HG03066 (cell line): ENCODE measurements at regions not wholly inside any gene's neighbourhood (a gene's known extent, or its start where the extent isn't known, plus 50 kb on each side); places are given as distances from the start of the nearest gene placed in this dataset.

ENCODE experiments used
- ATAC-seq: cut with Tn5 transposase; IDR thresholded peaks from one replicate; pipeline ENCODE4 v1.9.1; 2021; ENCODE audit warnings: low read depth; ENCODE audit not compliant: unreplicated experiment

DNA sequence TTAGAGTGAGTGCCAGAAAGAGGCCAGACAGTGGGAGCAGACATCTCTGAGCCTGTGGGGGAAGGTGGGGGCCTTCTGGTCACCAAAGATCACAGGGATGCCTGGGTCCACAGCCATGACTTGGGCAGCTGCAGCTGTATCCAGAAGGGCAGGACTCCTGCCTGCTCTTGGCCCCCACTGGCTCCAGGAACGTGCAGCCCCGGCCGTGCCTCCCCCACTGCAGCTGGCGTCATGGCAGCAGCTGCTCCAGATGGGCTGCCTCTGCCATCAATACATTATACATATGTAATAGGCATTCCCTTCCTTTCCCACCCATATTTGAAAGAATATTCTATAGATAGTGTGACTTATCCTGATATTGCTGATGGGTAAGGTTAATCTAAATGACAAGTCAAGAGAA is 195.5 kb upstream of the SNX19 start:
- ATAC-seq: no peak

DNA sequence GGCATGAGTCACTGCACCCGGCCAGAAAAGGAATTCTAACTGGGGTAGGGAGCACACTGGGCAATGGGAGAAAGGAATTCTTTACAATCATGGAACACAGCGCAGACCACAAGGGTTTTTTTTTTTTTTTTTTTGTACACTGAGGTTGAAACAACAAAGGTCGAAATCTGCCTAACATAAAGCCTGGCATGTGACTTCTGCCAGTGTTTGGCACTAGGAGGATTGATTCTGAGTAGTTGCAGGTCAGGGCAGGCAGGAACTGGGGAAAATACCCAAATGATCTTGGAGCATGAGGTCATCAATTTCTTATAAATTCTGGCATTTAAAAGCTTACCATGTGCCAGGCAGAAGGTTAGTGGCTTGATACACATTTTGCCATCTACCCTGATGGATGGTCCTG is 202.0 kb upstream of the SNX19 start:
- no peak for ATAC-seq

DNA sequence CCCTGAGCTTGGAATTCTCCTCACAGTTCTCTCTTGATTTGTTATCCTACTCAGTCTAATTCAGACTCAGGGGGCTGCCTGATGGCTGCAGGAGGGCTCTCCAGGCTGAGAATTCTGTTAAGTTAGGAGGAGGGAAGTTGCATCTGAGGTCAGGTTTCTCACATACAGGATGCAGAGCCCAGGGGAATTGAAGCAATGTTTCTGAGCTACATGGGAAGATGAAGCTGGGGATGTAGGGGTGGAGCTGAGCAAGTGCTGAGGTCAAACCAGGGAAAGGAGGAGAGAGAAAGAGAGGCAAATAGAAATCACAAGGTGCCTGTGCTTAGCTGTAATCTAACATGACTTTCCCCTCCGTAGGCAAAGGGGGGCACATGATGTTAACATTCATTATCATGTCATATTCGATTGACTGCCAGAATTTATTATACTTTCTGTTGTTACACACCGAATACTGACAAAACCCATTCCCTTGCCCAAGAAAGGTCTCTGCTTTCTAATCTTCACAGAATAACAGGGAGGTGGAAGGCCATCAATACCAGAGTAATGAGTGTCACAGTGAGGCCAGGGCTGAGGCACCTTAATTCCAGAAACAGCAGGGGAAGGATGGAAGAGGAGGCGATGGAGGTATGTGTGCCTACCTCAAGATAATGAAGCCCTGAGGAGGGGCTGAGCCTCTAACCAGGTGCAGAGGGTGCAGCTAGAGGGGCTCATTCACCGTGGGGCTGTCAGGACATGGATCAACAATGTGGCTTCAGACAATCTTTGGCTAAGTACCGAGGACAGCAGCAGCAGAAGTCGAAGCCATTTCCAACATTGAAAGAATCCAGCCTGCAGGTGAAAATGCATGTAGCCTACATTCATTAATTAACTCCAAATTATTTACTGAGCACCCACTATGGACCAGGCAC is 205.4 kb upstream of the SNX19 start:
- no peak for ATAC-seq

DNA sequence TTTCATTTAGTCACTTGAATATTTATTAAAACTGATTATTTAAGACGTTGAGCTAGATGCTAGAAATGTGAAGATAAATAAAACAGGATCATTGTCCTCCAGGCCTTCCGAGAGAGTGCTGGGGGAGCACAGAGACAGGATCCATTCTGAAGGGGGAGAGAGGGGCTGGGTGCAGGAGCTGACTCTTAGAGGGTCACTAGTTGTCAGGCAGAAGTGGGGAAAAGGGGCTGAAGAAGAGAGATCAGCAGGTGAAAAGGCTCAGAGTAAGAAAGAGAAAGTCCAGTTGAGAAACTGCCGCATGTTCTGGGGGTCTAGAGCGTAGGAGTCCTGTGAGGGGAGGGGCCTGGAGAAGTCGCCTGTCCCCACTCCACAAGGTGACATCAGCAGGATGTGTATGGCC is 206.2 kb upstream of the SNX19 start:
- ATAC-seq: no peak

DNA sequence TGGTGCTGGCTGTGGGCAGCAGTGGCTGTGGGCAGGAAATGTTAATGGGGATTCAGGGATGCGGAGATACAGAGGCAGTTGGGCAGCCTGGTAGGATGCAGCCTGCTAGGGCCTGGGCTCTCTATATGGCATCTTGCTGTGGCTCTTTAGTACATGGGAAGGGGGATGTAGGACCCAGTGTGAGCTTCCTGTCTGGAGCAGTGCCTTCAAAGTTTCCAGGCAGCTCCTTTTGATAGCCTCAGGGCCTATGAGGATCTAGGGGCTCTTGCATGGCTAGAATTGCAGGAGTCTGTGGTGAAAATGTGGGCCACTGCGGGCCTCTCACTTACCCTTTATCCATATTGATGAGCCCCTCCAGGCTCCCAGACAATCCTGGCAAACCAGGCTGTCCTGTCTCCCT is 213.2 kb upstream of the SNX19 start:
- no peak for ATAC-seq

DNA sequence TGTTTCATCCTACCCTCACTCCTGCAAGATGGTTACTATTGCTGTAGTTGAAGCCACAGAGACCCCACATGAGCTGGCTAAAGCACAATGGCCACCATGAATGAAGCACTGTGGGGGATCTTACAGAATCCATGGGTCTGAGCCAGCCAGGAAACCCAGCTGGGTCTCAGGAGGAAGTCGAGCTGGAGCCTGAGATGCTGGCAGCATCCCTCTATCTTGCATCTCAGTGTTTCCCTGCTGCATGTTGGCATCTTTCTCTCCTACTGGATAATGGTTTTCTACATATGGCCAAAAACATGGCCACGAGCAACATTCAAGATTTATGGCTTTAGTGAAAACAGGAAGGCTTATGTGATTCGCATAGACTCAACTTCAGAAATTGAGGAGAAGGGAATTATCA is 219.3 kb upstream of the SNX19 start:
- ATAC-seq: no peak

DNA sequence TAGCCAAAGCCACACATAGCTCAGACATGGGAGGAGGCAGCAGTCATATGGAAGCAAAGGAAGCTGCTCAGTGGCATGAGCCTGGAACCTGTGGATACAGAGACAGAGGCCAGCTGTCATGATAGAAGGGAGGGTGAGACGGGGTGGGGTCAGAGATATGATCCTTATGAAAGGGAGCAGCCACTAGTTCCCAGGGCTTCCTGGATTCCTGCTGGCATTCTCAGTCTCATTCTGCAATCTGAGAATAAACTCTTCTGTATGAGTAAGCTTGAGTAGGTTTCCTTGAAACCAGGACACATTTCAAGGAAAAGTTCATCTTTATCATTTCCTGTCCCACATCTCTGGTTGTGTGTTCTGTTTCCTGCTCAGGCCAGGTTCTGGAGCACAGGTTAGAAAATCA is 220.2 kb upstream of the SNX19 start:
- no peak for ATAC-seq

DNA sequence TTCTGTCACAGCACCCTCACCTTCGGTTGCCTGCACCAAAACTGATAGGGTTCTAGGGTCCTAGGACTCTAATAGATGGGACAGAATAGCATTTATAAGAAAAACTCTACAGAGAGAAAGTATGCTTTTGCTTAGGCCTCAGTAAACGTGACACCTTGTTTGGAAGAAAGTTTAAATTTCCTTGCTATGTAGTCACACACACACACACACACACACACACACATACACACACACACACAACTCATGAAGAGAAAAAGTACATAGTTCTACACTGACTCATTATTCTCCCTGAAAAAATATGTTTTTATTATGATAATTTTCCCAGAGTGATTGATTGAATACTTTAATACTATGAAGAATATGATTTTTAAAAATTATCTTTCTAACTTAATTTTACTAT is 220.8 kb upstream of the SNX19 start:
- no peak for ATAC-seq

DNA sequence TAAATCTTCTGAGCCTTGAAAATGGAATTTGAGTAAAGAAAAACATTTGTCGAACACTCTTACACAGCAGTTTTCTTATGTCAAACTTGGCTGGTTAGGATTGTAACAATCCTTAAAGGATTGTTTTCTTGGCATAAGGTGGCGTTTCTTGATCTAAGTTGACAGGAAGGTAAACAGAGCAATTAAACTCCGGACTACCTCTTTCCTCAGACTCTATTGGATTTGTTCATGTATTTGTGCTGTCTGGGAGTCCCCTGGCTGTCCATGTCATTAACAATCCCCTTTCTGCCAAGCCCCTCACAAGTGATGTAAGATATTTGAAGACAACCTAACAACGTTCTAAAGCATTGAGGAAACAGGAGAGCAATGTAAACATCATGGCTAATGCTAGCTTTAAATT is 222.5 kb upstream of the SNX19 start:
- no peak for ATAC-seq

DNA sequence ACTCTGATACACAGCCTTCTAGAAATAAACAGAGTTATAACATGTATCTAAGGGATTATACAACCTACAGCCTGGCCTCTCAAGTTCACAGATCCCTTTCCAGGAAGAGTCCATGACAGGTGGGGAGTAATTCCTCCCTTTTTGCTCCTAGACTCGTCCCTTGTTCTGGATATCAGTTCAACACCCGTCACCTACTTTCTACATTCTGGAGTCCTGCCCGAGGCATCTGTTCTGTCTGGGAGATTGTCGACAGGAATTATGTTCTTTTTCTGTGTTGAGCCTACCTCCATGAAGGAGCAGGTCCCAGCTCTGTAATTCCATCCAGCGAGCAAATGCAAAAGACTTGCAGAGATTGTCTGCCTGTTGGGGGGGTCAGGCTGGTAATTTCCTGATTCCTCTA is 224.6 kb upstream of the NTM start:
- no peak for ATAC-seq

DNA sequence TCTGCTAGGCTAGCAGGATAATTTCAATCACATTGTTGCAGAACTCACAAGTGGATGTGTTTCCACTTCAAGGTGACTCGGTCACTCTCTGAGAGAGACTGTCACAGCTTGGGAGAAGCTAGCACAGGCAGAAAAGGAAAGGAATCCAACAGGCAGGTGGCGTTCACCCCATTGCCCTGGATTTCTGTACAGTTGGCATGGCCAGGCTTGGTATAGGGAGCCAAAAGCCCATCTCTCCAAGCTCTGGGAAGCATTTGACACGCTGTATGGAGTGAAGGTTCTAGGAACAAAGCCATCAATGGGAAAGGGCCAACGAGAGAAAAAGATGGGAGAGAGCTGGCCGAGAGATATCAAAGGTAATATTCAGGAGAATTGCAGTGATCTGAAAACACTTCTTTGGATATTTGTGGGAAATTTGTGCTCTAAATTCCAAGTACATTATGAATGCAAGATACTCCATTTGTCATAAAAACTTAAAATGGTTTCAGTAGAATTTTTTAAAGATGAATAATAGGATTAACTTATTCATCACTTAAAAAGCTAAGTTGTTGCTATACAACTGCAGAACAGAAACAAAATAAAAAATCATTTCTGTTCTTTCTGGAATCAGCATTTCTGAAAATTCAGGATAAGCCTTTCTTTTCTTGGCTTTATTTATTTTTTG is 223.5 kb upstream of the NTM start:
- no peak for ATAC-seq

DNA sequence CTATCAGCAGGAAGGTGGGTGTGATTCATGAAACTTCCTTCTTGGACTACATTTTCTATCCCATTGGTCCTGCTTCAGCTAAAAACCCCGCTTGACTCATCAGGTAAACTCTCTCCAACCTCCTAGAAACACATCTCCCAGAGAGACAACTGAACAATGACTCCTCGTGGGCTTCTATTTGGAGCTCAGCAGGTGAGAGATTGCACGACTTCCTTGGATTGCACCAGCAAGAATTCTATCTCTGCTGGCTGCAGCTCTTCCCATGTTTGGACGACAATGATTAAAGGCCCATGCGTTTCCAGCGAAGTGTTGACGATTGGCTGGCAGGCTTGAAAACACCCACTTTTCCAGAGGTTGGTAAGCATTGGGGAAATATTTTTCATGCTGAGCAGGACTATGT is 216.1 kb upstream of the NTM start:
- ATAC-seq: no peak

DNA sequence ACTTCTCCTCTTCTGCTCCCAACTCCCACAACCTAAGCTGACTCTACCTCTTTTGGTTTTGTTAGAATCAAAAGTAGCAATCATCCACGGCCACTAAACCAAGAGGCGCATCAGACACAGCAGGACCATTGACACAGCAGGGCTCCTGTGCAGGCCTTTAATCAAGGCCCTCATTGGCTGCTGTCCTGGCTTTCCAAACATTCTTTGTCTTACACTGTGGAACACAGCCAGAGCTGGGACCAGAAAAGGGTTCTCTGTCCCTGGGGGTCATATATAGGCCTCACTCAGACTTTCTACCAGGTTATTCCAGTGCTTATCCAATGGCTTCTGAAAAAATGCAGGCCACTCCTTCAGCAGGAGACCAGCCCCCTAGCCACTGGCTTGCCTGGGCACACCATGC is 212.7 kb upstream of the NTM start:
- no peak for ATAC-seq

DNA sequence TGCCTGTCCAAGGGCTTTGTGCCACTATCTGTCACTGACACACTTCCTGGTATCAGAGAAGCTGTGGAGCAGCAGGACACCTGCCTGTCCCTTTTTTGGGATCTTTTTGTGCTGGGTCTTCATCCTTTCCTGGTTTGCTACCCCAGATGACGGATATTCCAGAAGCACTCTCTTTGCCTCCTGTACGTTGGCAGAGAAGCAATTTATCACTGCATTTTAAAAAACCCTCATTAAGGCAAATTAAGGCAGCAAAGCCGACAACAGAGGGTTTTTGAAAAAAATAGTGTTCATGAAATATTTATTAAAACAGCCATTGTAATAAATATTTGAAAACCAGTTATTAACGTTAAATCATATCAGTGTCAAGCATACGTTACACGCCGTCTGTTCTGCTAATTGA is 209.6 kb upstream of the NTM start:
- no peak for ATAC-seq

DNA sequence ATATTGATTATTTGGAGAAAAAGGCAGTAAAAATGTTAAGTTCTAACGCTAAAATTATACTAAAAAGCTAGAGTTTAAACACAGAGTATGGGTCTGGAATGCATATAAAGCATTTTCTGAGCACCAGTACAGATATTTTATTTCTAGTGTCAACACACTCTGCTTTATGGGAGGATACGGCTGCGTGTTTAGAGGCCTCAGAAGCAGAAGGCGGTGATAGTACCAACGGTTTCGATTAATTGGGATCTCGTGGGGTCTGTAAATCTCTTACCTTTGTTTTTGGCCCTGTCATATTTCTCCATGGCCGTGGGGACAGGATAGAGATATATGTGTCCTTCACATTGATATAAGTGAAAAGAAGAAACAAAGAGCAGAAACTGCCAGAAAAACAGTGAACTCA is 206.8 kb upstream of the NTM start:
- no peak for ATAC-seq

DNA sequence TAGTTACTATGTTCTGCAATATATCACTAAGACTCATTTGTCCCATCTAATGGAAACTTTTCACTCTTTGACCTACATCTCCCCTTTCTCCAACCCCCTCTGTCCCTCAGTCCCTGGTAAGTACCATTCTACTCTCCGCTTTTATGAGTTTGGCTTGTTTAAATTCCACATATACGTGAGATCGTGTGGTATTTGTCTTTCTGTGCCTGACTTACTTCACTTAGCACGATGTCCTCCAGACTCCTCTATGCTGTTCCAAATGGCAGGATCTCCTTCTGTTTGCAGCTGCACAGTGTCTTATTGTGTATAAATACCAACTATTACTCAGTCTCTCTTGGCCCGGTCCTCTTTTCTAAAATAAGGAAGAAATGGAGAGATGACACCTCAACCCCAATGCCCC is 205.4 kb upstream of the NTM start:
- no peak for ATAC-seq

DNA sequence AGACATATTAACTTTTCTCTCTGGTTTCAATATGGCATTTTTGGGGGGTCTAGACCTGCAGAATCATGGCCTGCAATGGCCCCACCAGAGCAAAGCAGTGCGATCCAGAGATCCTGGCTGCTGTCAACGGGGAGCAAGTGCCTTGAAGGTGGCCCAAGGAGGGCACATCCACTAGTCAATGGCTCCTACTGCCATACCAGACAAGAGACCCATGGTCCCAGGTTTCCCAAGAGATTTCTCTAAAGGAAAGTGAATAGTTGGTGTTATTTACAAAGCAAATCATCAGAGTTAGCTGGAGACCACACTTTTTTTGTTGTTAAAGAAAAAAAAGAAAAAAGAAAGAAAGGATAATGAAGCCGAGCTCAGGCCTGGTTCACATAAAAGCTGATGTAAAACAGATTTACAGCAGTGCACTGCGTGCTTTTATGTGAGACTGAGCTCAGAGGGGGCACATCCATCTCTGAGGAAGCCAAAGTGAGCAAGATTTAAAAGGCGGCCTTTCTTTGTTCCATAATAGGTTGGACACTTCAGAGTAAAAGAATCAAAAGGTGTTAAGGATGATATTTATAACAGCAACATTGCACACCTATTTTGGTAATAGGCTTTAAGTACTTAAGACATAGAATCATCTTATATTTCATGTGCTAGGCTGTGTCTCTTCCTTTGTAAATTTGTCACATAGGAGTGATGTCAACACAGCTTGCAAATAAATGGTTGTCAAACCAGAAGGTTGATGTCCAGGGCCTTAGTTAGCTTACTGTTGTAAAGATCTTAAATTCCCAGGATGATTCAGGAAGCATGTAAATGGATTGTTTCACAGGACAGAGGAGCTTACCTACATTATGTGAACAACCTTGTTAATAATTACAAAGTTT is 201.3 kb upstream of the NTM start:
- ATAC-seq: no peak

DNA sequence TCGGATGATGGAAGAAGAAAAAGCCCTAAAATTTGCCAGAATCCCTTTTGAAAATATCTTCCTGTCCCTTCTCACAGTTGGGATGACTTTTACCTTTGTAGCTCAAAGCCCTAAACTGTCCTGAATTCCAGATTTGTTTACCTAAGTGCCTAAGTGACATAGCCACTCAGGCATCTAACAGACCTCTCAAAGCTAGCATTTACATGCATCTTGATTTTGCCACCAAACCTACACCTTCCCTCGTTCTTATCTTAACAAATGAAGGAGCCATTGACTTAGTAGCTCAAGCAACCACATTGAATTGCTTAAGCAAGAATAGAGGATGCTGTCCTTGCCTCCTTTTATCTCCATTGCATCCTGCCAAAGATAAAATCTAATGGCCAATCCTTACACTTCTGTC is 198.4 kb upstream of the NTM start:
- no peak for ATAC-seq

DNA sequence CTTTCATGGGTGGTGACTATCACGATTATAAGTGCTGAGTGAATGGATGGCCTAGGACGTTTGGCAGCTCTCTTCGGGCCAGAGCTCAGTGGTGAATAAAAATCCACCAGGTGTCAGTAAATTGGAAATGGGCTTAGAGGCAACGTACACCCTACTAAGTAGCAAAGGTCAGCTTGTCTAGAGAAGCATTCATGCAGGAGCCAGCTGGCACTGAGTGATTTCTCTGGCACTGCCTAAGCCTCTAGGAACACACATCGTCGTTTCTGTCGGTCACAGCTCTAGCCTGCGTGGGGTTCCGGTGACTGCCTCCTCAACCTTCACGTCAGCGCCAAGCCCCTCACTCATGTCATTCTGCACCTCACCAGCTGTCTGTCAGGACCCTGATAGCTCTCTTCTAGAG is 192.4 kb upstream of the NTM start:
- no peak for ATAC-seq

DNA sequence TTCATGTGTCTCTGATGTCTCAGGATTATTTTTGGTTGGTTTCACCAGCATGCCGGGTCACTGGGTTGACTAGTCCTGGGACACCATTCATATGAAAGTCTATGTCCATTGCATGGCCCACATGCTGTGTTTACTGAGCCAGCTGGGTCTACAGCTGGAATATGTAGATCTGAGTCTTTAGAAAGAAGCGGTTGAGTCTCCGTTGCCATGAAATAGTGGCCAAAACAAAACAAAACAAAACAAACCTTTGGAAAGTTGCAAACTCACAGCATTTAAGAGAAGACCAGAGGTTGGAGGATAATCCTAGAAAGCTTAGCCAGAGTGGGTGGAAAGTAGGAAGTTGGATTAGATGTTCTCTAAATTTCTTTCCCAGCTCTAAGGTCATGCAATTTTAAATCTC is 191.8 kb upstream of the NTM start:
- ATAC-seq: no peak

DNA sequence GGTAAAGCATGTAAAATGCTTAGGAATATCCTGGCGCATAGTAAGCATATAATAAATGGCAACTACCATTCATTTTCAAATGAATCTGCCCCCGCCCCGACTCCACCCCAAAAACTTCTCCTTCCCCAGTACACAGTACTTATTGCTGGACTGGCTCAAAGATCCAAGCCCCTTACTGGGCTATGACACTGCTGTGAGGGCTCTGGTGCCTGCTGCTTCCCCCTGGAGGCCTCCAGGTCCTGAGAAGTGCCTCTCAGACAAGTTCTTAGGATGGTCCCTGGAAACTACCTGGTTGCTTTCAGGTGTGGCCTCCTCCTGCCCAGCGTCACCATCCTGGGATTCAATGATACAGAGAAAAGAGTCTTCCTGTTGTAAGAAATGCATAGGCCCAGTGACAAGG is 190.6 kb upstream of the NTM start:
- no peak for ATAC-seq
